H1 (cell line): ENCODE measurements at regions not wholly inside any gene's neighbourhood (a gene's known extent, or its start where the extent isn't known, plus 50 kb on each side); places are given as distances from the start of the nearest gene placed in this dataset.

Experiments used
- CTCF ChIA-PET: fragments of 300-600 bp; sonication (Branson Sonifier 250); formaldehyde crosslinking; loops from one replicate; lab custom pipeline; 2021; ENCODE audit not compliant: partially characterized antibody; lab: Charles Lee
- POLR2A ChIA-PET: fragments of 300-600 bp; sonication (Branson Sonifier 250); formaldehyde crosslinking; loops from one replicate; lab custom pipeline; 2021; ENCODE audit warnings: inconsistent platforms; ENCODE audit not compliant: partially characterized antibody; lab: Charles Lee
- DNase-seq, 2 experiments: peaks; one replicate each; pipeline versions ENCODE4 v3.0.0 to v3.0.0-alpha.2; 2010 to 2022; ENCODE audit warnings: low spot score in 2 of 2, low read depth in 1 of 2, mixed read lengths in 1 of 2
- FAIRE-seq: peaks from 2 replicates; lab custom pipeline; 2011; peaks lifted over from hg19 to GRCh38; lab: Jason Lieb, UNC
- H2AFZ ChIP-seq: 2 replicates; pipeline ENCODE4 v1.8.1; 2012; ENCODE audit warnings: low read length, inconsistent platforms
- H2AK5ac ChIP-seq: 2 replicates; pipeline ENCODE4 v1.6.1; 2013; ENCODE audit warnings: low read depth, low read length
- H2BK120ac ChIP-seq: replicated peaks from 2 replicates; pipeline ENCODE3; 2013; ENCODE audit warnings: low read depth, low read length, inconsistent platforms
- H2BK12ac ChIP-seq: 2 replicates; pipeline ENCODE4 v1.6.1; 2013; ENCODE audit warnings: low read depth, low read length
- H2BK15ac ChIP-seq: 2 replicates; pipeline ENCODE4 v1.6.1; 2013; ENCODE audit warnings: low read length
- H2BK20ac ChIP-seq: 2 replicates; pipeline ENCODE4 v1.6.1; 2013; ENCODE audit warnings: low read length
- H2BK5ac ChIP-seq: 2 replicates; pipeline ENCODE4 v1.6.1; 2013; ENCODE audit warnings: low read depth, low read length
- H3K14ac ChIP-seq: 2 replicates; pipeline ENCODE4 v1.6.1; 2013; ENCODE audit warnings: inconsistent platforms; ENCODE audit not compliant: insufficient read length
- H3K18ac ChIP-seq: 2 replicates; pipeline ENCODE4 v1.6.1; 2013; ENCODE audit warnings: low read length; ENCODE audit errors: extremely low read depth
- H3K23ac ChIP-seq: 2 replicates; pipeline ENCODE4 v1.6.1; 2013; ENCODE audit warnings: inconsistent platforms; ENCODE audit not compliant: insufficient read length
- H3K23me2 ChIP-seq: 2 replicates; pipeline ENCODE4 v1.6.1; 2013; ENCODE audit warnings: low read depth, low read length
- H3K27ac ChIP-seq: 2 replicates; pipeline ENCODE4 v1.6.1; 2011; ENCODE audit warnings: low read depth, low read length, inconsistent platforms
- H3K27me3 ChIP-seq, 4 experiments: replicated peaks in 1 of 4; 1 replicate in 1 of 4; 2 replicates in 3 of 4; pipeline versions ENCODE4 v1.6.1 to v1.8.1; 2011 to 2013; ENCODE audit warnings: low read length in 3 of 4, mild to moderate bottlenecking in 3 of 4, inconsistent platforms in 2 of 4, mixed read lengths in 2 of 4, moderate library complexity in 1 of 4; ENCODE audit not compliant: control insufficient read depth in 3 of 4, insufficient read depth in 3 of 4; ENCODE audit errors: extremely low read depth in 1 of 4
- H3K36me3 ChIP-seq, 4 experiments: 2 replicates each; pipeline versions ENCODE4 v1.6.1 to v1.8.1; 2011 to 2013; ENCODE audit warnings: mild to moderate bottlenecking in 4 of 4, low read length in 3 of 4, moderate library complexity in 2 of 4, control low read depth in 1 of 4, inconsistent platforms in 1 of 4; ENCODE audit not compliant: insufficient read depth in 4 of 4, control insufficient read depth in 2 of 4
- H3K4ac ChIP-seq: replicated peaks from 2 replicates; pipeline ENCODE3; 2013; ENCODE audit warnings: low read length, low read depth, mixed read lengths, inconsistent platforms; ENCODE audit not compliant: insufficient read length
- H3K4me1 ChIP-seq, 4 experiments: replicated peaks in 1 of 4; 1 replicate in 1 of 4; 2 replicates in 3 of 4; pipeline versions ENCODE4 v1.6.1 to v1.8.1; 2011 to 2013; ENCODE audit warnings: low read length in 3 of 4, inconsistent platforms in 2 of 4, mixed read lengths in 1 of 4; ENCODE audit not compliant: insufficient read depth in 4 of 4, control insufficient read depth in 3 of 4
- H3K4me2 ChIP-seq, 2 experiments: 2 replicates each; pipeline versions ENCODE4 v1.6.1 to v1.8.1; 2011 to 2013; ENCODE audit warnings: low read depth in 2 of 2, low read length in 2 of 2, control low read depth in 1 of 2, inconsistent platforms in 1 of 2, mild to moderate bottlenecking in 1 of 2; ENCODE audit not compliant: insufficient read depth in 1 of 2
- H3K4me3 ChIP-seq, 4 experiments: fragments of 200-600, 300-600 bp in 1 of 4; sonication (generic), shearing (Covaris generic), sonication (Bioruptor Twin) in 1 of 4; 2 replicates each; pipeline versions ENCODE4 v1.5.1 to v1.8.1; 2011 to 2016; ENCODE audit warnings: low read length in 4 of 4, low read depth in 3 of 4, control low read depth in 2 of 4, inconsistent platforms in 2 of 4, mild to moderate bottlenecking in 2 of 4, mixed read lengths in 1 of 4, moderate library complexity in 1 of 4; ENCODE audit not compliant: insufficient read depth in 2 of 4; ENCODE audit errors: extremely low read depth in 1 of 4
- H3K56ac ChIP-seq: replicated peaks from 2 replicates; pipeline ENCODE3; 2013; ENCODE audit warnings: low read depth, mild to moderate bottlenecking, mixed read lengths, low read length, inconsistent platforms; ENCODE audit not compliant: insufficient read length
- H3K79me1 ChIP-seq: 2 replicates; pipeline ENCODE4 v1.6.1; 2013; ENCODE audit warnings: low read depth, low read length, control low read depth
- H3K79me2 ChIP-seq, 2 experiments: 2 replicates each; pipeline versions ENCODE4 v1.6.1 to v1.8.1; 2012 to 2013; ENCODE audit warnings: low read length in 2 of 2, mild to moderate bottlenecking in 2 of 2, inconsistent platforms in 1 of 2; ENCODE audit not compliant: insufficient read depth in 2 of 2, control insufficient read depth in 1 of 2
- H3K9ac ChIP-seq, 4 experiments: replicated peaks in 1 of 4; 1 replicate in 1 of 4; 2 replicates in 3 of 4; pipeline versions ENCODE4 v1.6.1 to v1.8.1; 2011 to 2013; ENCODE audit warnings: low read depth in 3 of 4, low read length in 3 of 4, control low read depth in 2 of 4, mild to moderate bottlenecking in 2 of 4, moderate library complexity in 2 of 4, inconsistent platforms in 1 of 4; ENCODE audit errors: extremely low read depth in 1 of 4
- H3K9me3 ChIP-seq, 2 experiments: 2 replicates each; pipeline versions ENCODE4 v1.6.1 to v1.8.1; 2012 to 2013; ENCODE audit warnings: mild to moderate bottlenecking in 2 of 2, moderate library complexity in 2 of 2, control low read depth in 1 of 2, inconsistent platforms in 1 of 2, low read depth in 1 of 2, low read length in 1 of 2, mixed read lengths in 1 of 2; ENCODE audit not compliant: insufficient read depth in 2 of 2
- H4K20me1 ChIP-seq, 2 experiments: replicated peaks in 1 of 2; 2 replicates each; pipeline versions ENCODE3 to v1.8.1; 2011 to 2013; ENCODE audit warnings: inconsistent platforms in 2 of 2, low read length in 2 of 2, mild to moderate bottlenecking in 1 of 2; ENCODE audit not compliant: insufficient read depth in 2 of 2, control insufficient read depth in 1 of 2
- H4K5ac ChIP-seq: 2 replicates; pipeline ENCODE4 v1.6.1; 2013; ENCODE audit warnings: low read length, low read depth, mixed read lengths, inconsistent platforms; ENCODE audit not compliant: insufficient read length
- H4K8ac ChIP-seq: 2 replicates; pipeline ENCODE4 v1.8.0; 2013; ENCODE audit warnings: mild to moderate bottlenecking, moderate library complexity, low read length, inconsistent platforms; ENCODE audit not compliant: insufficient read depth; ENCODE audit errors: extremely low read depth
- H4K91ac ChIP-seq: replicated peaks from 2 replicates; pipeline ENCODE3; 2013; ENCODE audit warnings: low read length, mixed read lengths, inconsistent platforms; ENCODE audit not compliant: insufficient read length
- EP300 ChIP-seq, 2 experiments: IDR thresholded peaks; 1 replicate in 1 of 2; 2 replicates in 1 of 2; pipeline ENCODE4 v1.6.1; 2011 to 2012; ENCODE audit warnings: low read depth in 2 of 2, low read length in 2 of 2, mild to moderate bottlenecking in 2 of 2, borderline replicate concordance in 1 of 2, inconsistent platforms in 1 of 2, moderate library complexity in 1 of 2
- HDAC2 ChIP-seq, 2 experiments: fragments of 300-600 bp in 1 of 2; sonication (generic) in 1 of 2; IDR thresholded peaks; 2 replicates each; pipeline ENCODE4 v1.6.1; 2011 to 2012; ENCODE audit warnings: low read depth in 2 of 2, low read length in 2 of 2, mild to moderate bottlenecking in 2 of 2, moderate library complexity in 2 of 2, borderline replicate concordance in 1 of 2, inconsistent platforms in 1 of 2
- HDAC6 ChIP-seq: IDR thresholded peaks from one replicate; pipeline ENCODE4 v1.7.1; 2012; ENCODE audit warnings: low read depth, mild to moderate bottlenecking, inconsistent platforms, low read length, moderate library complexity
- NRF1 ChIP-seq: IDR thresholded peaks from 2 replicates; pipeline ENCODE4 v1.6.1; 2011; ENCODE audit warnings: mild to moderate bottlenecking, low read depth, low read length, improper control_type of control experiment
- POU5F1 ChIP-seq: IDR thresholded peaks from 2 replicates; pipeline ENCODE4 v1.6.1; 2011; ENCODE audit warnings: low read depth, mild to moderate bottlenecking, low read length, moderate library complexity
- RBBP5 ChIP-seq: IDR thresholded peaks from 2 replicates; pipeline ENCODE4 v1.7.1; 2012; ENCODE audit warnings: low read depth, mild to moderate bottlenecking, inconsistent platforms, low read length, moderate library complexity, borderline replicate concordance
- RXRA ChIP-seq: IDR thresholded peaks from 2 replicates; pipeline ENCODE4 v1.6.1; 2011; ENCODE audit warnings: low read depth, mild to moderate bottlenecking, low read length, moderate library complexity; ENCODE audit not compliant: insufficient read depth
- SIX5 ChIP-seq: IDR thresholded peaks from 2 replicates; pipeline ENCODE4 v1.6.1; 2011; ENCODE audit warnings: mild to moderate bottlenecking, low read depth, low read length
- TBP ChIP-seq: IDR thresholded peaks from 2 replicates; pipeline ENCODE4 v1.6.1; 2011; ENCODE audit warnings: low read depth, low read length, improper control_type of control experiment
- WGBS, 2 experiments: shearing (Covaris generic) in 1 of 2; methylation state at CpG; one replicate each; pipeline versions ENCODE4 v1.1.6 to v1.1.7; 2013 to 2015; ENCODE audit warnings: low lambda C conversion rate in 2 of 2, mixed read lengths in 2 of 2, inconsistent platforms in 1 of 2, low coverage in 1 of 2, missing lambda C conversion rate in 1 of 2; ENCODE audit not compliant: insufficient replicate concordance in 2 of 2, insufficient coverage in 1 of 2, insufficient read length in 1 of 2; ENCODE audit errors: extremely low coverage in 1 of 2, missing lambda C conversion rate in 1 of 2; 5-methylcytosine and 5-hydroxymethylcytosine counted together

GRCh38 chr6:139597087-139597763, 222.8 kb upstream of the CITED2 start:
- no peak overlapping the region for H2BK12ac ChIP-seq
- no peaks in the 10 kb centered on the region for H3K36me3 ChIP-seq
- H2BK15ac ChIP-seq, result no peak overlapping the region
- no peak overlapping the region for H2BK5ac ChIP-seq
- no peak for DNase-seq
- FAIRE-seq, result no peak
- H3K79me2 ChIP-seq, result no peaks in the 10 kb centered on the region
- H3K4me1 ChIP-seq, result no peaks in the 10 kb centered on the region; a peak in 1 of 7 replicates
- no peak overlapping the region for H4K91ac ChIP-seq
- ChIA-PET CTCF (interaction anchor here (1.1 to 1.4 kb wide), 3 partner anchors 10 to 367 kb away, joined by 3 read pairs; no protein-coding TSS in a partner anchor), POLR2A (no interaction called here)
- H3K23ac ChIP-seq, result no peak overlapping the region
- H2AFZ ChIP-seq, result peak overlapping the region; percentile 31; the same call in 1 of the 2 replicates
- H4K20me1 ChIP-seq, result no peaks in the 10 kb centered on the region
- no peak overlapping the region for H3K4me2 ChIP-seq
- H3K4me3 ChIP-seq, result no peak overlapping the region
- H2BK120ac ChIP-seq, result no peak overlapping the region
- H3K27ac ChIP-seq, result no peak overlapping the region
- no peaks in the 10 kb centered on the region for H3K23me2 ChIP-seq
- H3K9ac ChIP-seq, result no peak overlapping the region
- no peak overlapping the region for H3K4ac ChIP-seq
- H3K14ac ChIP-seq, result no peak overlapping the region
- no peaks in the 10 kb centered on the region for H3K9me3 ChIP-seq
- H2AK5ac ChIP-seq, result no peak overlapping the region
- H3K18ac ChIP-seq, result no peak overlapping the region
- no peaks in the 10 kb centered on the region for H3K27me3 ChIP-seq
- no peak overlapping the region for H4K5ac ChIP-seq
- 93% methylated on average over 1 of the region's 1 CpG; no CpG with 5 or more reads in 1 of the 2 experiments for WGBS, 2 experiments
- H3K56ac ChIP-seq, result no peak overlapping the region
- H4K8ac ChIP-seq, result no peak overlapping the region
- H3K79me1 ChIP-seq, result no peaks in the 10 kb centered on the region
- H2BK20ac ChIP-seq, result no peak overlapping the region
- TF ChIP-seq HDAC2 (IDR thresholded peaks at IDR 0.05; ENCODE audit: borderline replicate concordance in 1 of 2, low read depth in 2 of 2, low read length in 2 of 2), result no peak
- TF ChIP-seq HDAC6, result no peak
- TF ChIP-seq EP300 (IDR thresholded peaks at IDR 0.05; ENCODE audit: borderline replicate concordance in 1 of 2, low read depth in 2 of 2, low read length in 2 of 2), result no peak
- TF ChIP-seq NRF1, result no peak
- no peak for TF ChIP-seq RBBP5
- no peak for TF ChIP-seq POU5F1
- no peak for TF ChIP-seq RXRA
- TF ChIP-seq TBP, result no peak
- no peak for TF ChIP-seq SIX5
